Activated T-helper 1 cell treated with anti-CD3 and anti-CD28 coated beads, Interleukin-2, amount 50 U/mL, for 16 hours (primary cell): ENCODE measurements at regions not wholly inside any gene's neighbourhood (a gene's known extent, or its start where the extent isn't known, plus 50 kb on each side); places are given as distances from the start of the nearest gene placed in this dataset.
"Not testable (repeated sequence)": the region's sequence is repeated elsewhere in the genome, so short reads cannot be mapped to it uniquely, and the experiment has no call there.

Source experiments
- DNase-seq, 2 donors: peaks; one replicate each; pipeline ENCODE4 v3.0.0-alpha.2; 2020; ENCODE audit warnings: low read depth in 1 of 2, low spot score in 1 of 2

- no peak for DNase-seq
Measured at GRCh38 chr5:82901281-82901888, 175.8 kb downstream of the TMEM167A start.

GRCh38 chr5:82894716-82895115, 182.5 kb downstream of the TMEM167A start:
- DNase-seq: no peak

GRCh38 chr5:82889088-82889487, 188.1 kb downstream of the TMEM167A start:
- DNase-seq: no peak

- DNase-seq: no peak
Measured at GRCh38 chr5:82886911-82887310, 190.3 kb downstream of the TMEM167A start.

GRCh38 chr5:82885627-82886389, 191.4 kb downstream of the TMEM167A start:
- no peak for DNase-seq

GRCh38 chr5:82884821-82885471, 192.2 kb downstream of the TMEM167A start:
- DNase-seq: no peak

GRCh38 chr5:82882316-82882715, 194.9 kb downstream of the TMEM167A start:
- no peak for DNase-seq

- no peak for DNase-seq
Measured at GRCh38 chr5:82881571-82882174, 195.5 kb downstream of the TMEM167A start.

- DNase-seq: no peak
Measured at GRCh38 chr5:82879089-82879488, 198.1 kb downstream of the TMEM167A start.

- DNase-seq: no peak
Measured at GRCh38 chr5:82873452-82873851, 203.7 kb downstream of the TMEM167A start.

GRCh38 chr5:82872321-82873288, 204.6 kb downstream of the TMEM167A start:
- DNase-seq: not testable (repeated sequence)

GRCh38 chr5:82865625-82866024, 211.6 kb downstream of the TMEM167A start:
- DNase-seq: no peak

- DNase-seq: no peak
Measured at GRCh38 chr5:82863266-82863665, 213.9 kb downstream of the TMEM167A start.

GRCh38 chr5:82862711-82863110, 214.5 kb downstream of the TMEM167A start:
- DNase-seq: no peak

- DNase-seq: no peak
Measured at GRCh38 chr5:82862261-82862660, 214.9 kb downstream of the TMEM167A start.

GRCh38 chr5:82861701-82862100, 215.5 kb downstream of the TMEM167A start:
- DNase-seq: no peak

GRCh38 chr5:82859451-82860140, 217.6 kb downstream of the TMEM167A start:
- no peak for DNase-seq

GRCh38 chr5:82858151-82859025, 218.8 kb downstream of the TMEM167A start:
- no peak for DNase-seq

GRCh38 chr5:82855893-82856550, 221.2 kb downstream of the TMEM167A start:
- no peak for DNase-seq
